ENCODE measurements at regions not wholly inside any gene's neighbourhood (a gene's known extent, or its start where the extent isn't known, plus 50 kb on each side); places are given as distances from the start of the nearest gene placed in this dataset.

- Mint-ChIP-seq H3K4me1 (ENCODE audit: low read depth) (no peaks in the 10 kb centered on the region), H3K36me3 (ENCODE audit: low read depth) (no peaks in the 10 kb centered on the region), H3K4me3 (ENCODE audit: unreplicated experiment) (no peak overlapping the region), H3K9me3 (ENCODE audit: low read depth) (peaks cover 4% of the 10 kb centered on the region), H3K27me3 (ENCODE audit: low read depth) (peaks cover 5% of the 10 kb centered on the region), H3K27ac (ENCODE audit: unreplicated experiment) (no peak overlapping the region)
- DNase-seq (ENCODE audit: low spot score) = no peak
- TF ChIP-seq CTCF (IDR thresholded peaks at IDR 0.05) = no peak
Measured at GRCh38 chr1:57966751-57967406, 543.0 kb upstream of the DAB1 start.

GRCh38 chr1:57966340-57966739, 542.5 kb upstream of the DAB1 start:
- TF ChIP-seq CTCF (IDR thresholded peaks at IDR 0.05) = no peak
- no peaks in the 10 kb centered on the region for H3K36me3 Mint-ChIP-seq (ENCODE audit: low read depth)
- no peak for DNase-seq (ENCODE audit: low spot score)
- H3K4me1 Mint-ChIP-seq (ENCODE audit: low read depth) = no peaks in the 10 kb centered on the region
- no peak overlapping the region for H3K4me3 Mint-ChIP-seq (ENCODE audit: unreplicated experiment)
- peaks cover 4% of the 10 kb centered on the region for H3K9me3 Mint-ChIP-seq (ENCODE audit: low read depth)
- H3K27ac Mint-ChIP-seq (ENCODE audit: unreplicated experiment) = no peak overlapping the region
- H3K27me3 Mint-ChIP-seq (ENCODE audit: low read depth) = peaks cover 5% of the 10 kb centered on the region

GRCh38 chr1:57963581-57963980, 539.7 kb upstream of the DAB1 start:
- Mint-ChIP-seq H3K27ac (ENCODE audit: unreplicated experiment) (no peak overlapping the region), H3K27me3 (ENCODE audit: low read depth) (peaks cover 5% of the 10 kb centered on the region), H3K4me1 (ENCODE audit: low read depth) (no peaks in the 10 kb centered on the region), H3K4me3 (ENCODE audit: unreplicated experiment) (no peak overlapping the region), H3K36me3 (ENCODE audit: low read depth) (no peaks in the 10 kb centered on the region), H3K9me3 (ENCODE audit: low read depth) (peaks cover 4% of the 10 kb centered on the region)
- DNase-seq (ENCODE audit: low spot score) = no peak
- TF ChIP-seq CTCF (IDR thresholded peaks at IDR 0.05) = no peak

GRCh38 chr1:57959531-57960241, 535.8 kb upstream of the DAB1 start:
- no peak overlapping the region for H3K27ac Mint-ChIP-seq (ENCODE audit: unreplicated experiment)
- TF ChIP-seq CTCF (IDR thresholded peaks at IDR 0.05) = no peak
- H3K4me3 Mint-ChIP-seq (ENCODE audit: unreplicated experiment) = no peak overlapping the region
- no peak for DNase-seq (ENCODE audit: low spot score)
- no peaks in the 10 kb centered on the region for H3K36me3 Mint-ChIP-seq (ENCODE audit: low read depth)
- no peaks in the 10 kb centered on the region for H3K9me3 Mint-ChIP-seq (ENCODE audit: low read depth)
- H3K4me1 Mint-ChIP-seq (ENCODE audit: low read depth) = no peaks in the 10 kb centered on the region
- H3K27me3 Mint-ChIP-seq (ENCODE audit: low read depth) = peaks cover 3% of the 10 kb centered on the region

- DNase-seq (ENCODE audit: low spot score) = no peak
- H3K36me3 Mint-ChIP-seq (ENCODE audit: low read depth) = no peaks in the 10 kb centered on the region
- no peak for TF ChIP-seq CTCF (IDR thresholded peaks at IDR 0.05)
- H3K27me3 Mint-ChIP-seq (ENCODE audit: low read depth) = no peaks in the 10 kb centered on the region
- no peaks in the 10 kb centered on the region for H3K4me1 Mint-ChIP-seq (ENCODE audit: low read depth)
- H3K4me3 Mint-ChIP-seq (ENCODE audit: unreplicated experiment) = no peak overlapping the region
- no peak overlapping the region for H3K27ac Mint-ChIP-seq (ENCODE audit: unreplicated experiment)
- no peaks in the 10 kb centered on the region for H3K9me3 Mint-ChIP-seq (ENCODE audit: low read depth)
Measured at GRCh38 chr1:57957576-57957975, 533.7 kb upstream of the DAB1 start.

Measured in chondrocyte (in vitro differentiated cells).